ENCODE measurements at regions not wholly inside any gene's neighbourhood (a gene's known extent, or its start where the extent isn't known, plus 50 kb on each side); places are given as distances from the start of the nearest gene placed in this dataset.

DNA sequence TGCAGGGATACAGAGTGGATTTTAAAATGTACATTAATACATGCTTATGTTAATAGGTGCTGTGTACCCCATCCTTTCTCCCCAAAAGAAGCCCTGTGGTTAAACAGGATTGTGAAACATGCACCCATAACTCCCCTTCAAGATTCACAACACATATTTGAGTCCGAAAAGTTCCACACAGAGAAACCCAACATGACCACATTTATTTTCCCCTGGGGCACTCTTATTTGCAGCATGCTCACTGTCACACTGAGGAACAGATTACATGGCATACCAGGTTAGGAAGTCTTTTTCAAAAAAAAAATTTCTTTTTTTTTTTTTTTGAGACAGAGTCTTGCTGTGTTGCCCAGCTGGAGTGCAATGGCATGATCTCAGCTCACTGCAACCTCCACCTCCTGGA is 67.7 kb upstream of the COL5A2 start:
- no peak overlapping the region for H3K4me3 ChIP-seq (ENCODE audit: low read depth, low read length)
- DNase-seq (ENCODE audit: low read depth) = no peak
- TF ChIP-seq, protein P1, sequence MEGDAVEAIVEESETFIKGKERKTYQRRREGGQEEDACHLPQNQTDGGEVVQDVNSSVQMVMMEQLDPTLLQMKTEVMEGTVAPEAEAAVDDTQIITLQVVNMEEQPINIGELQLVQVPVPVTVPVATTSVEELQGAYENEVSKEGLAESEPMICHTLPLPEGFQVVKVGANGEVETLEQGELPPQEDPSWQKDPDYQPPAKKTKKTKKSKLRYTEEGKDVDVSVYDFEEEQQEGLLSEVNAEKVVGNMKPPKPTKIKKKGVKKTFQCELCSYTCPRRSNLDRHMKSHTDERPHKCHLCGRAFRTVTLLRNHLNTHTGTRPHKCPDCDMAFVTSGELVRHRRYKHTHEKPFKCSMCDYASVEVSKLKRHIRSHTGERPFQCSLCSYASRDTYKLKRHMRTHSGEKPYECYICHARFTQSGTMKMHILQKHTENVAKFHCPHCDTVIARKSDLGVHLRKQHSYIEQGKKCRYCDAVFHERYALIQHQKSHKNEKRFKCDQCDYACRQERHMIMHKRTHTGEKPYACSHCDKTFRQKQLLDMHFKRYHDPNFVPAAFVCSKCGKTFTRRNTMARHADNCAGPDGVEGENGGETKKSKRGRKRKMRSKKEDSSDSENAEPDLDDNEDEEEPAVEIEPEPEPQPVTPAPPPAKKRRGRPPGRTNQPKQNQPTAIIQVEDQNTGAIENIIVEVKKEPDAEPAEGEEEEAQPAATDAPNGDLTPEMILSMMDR (IDR thresholded peaks at IDR 0.05; ENCODE audit: insufficient read depth, low read depth, low read length) = no peak

DNA sequence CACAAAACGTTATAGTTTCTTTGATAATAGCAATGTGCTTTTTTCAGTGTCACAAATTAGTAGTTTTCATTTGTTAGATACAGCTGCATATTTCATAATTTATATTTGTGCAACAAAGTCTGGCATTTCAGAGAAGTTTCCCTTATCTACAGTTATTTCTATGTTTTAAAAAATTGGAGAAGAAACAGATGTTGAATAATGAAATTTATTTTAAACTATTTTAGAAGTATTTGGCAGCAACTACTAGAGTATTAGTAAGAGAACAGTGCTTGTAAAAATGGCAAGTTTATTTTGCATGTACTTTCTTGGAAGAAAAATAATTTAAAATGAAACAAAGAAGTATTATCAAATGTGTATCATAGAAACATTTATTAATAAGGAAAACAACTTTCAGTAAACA is 68.6 kb upstream of the COL5A2 start:
- TF ChIP-seq, protein P1 (IDR thresholded peaks at IDR 0.05; ENCODE audit: insufficient read depth, low read depth, low read length) = no peak
- DNase-seq (ENCODE audit: low read depth) = peak; percentile 42
- H3K4me3 ChIP-seq (ENCODE audit: low read depth, low read length) = no peak overlapping the region

GRCh38 chr2:189249171-189249570 is 69.6 kb upstream of the COL5A2 start:
- H3K4me3 ChIP-seq (ENCODE audit: low read depth, low read length) = no peak overlapping the region
- peak; percentile 38 for DNase-seq (ENCODE audit: low read depth)
- TF ChIP-seq, protein P1 (IDR thresholded peaks at IDR 0.05; ENCODE audit: insufficient read depth, low read depth, low read length) = no peak

DNA sequence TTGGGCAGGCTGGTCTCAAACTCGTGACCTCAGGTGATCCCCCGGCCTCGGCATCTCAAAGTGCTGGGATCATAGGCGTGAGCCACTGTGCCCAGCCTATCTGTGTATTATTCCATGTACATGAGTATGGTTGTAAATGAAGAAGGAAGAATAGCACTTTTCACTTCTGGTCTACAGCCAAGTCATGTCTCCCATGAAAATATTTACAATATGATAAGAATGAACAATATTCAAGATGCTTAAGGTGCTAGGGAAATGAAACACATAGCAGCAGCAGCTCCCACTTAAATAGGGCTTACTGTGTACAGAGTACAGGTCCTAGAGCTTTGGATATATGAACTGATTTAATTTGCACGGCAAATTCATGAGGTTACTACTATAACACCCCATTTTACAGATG is 70.3 kb upstream of the COL5A2 start:
- peak; percentile 13 for DNase-seq (ENCODE audit: low read depth)
- TF ChIP-seq, protein P1 (IDR thresholded peaks at IDR 0.05; ENCODE audit: insufficient read depth, low read depth, low read length) = no peak
- H3K4me3 ChIP-seq (ENCODE audit: low read depth, low read length) = no peak overlapping the region

DNA sequence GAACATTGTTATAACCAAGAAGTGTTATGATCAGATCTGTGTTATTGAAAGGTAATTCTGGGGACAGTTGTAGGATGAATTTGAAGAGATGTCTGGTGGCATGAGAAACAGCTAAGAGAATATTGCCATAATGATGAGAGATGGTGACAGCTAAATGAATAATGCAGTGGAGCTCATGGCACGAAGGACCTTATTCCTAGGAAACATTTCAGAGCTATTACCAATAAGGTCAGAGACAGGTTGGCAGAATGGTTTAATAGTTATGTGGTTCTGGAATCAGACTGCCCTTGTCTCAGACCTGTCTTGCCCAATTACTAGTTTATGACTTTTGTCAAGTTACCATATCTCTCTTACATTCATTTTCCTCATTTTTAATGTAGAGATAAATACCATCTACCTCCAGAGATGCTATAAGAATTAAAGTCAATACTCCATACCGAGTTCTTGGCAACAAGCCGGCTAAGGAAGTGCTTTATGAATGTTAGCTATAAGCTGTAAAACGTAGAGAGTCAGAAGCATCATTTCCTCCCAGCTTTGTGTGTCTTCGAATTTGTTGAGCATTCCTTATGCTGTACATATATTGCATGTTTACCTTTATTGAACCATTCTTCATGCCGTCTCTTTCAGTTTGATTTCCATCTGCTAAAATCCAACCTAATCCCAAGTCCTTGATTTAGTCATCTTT is 73.6 kb upstream of the COL5A2 start:
- H3K4me3 ChIP-seq (ENCODE audit: low read depth, low read length) = no peak overlapping the region
- TF ChIP-seq, protein P1 (IDR thresholded peaks at IDR 0.05; ENCODE audit: insufficient read depth, low read depth, low read length) = no peak
- peak; percentile 34 for DNase-seq (ENCODE audit: low read depth)

DNA sequence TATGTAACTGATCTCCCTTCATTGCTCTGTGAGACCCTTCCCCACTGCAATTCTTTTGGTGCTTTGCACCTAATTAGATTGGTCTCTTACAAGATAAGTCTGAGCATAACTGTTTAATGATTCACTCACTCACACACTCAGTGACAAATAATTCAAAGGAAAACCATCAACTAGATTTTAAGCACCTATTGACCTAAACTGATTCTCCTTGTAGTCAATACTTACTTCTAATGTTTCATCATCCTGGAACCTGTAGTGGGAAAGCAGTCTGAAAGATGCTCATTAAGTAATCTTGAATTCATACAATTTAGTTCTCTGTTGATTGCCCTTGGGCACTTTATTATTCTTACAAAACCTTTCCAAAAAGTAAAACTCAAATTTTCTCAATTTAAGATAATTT is 74.3 kb upstream of the COL5A2 start:
- no peak overlapping the region for H3K4me3 ChIP-seq (ENCODE audit: low read depth, low read length)
- DNase-seq (ENCODE audit: low read depth) = no peak

More for the DNA sequence above, 74.3 kb upstream of the COL5A2 start:
- TF ChIP-seq, protein P1 (IDR thresholded peaks at IDR 0.05; ENCODE audit: insufficient read depth, low read depth, low read length) = no peak

Data from fibroblast of villous mesenchyme (primary cell).